Skeletal muscle tissue (tissue), 3 donors: ENCODE measurements at regions not wholly inside any gene's neighbourhood (a gene's known extent, or its start where the extent isn't known, plus 50 kb on each side); places are given as distances from the start of the nearest gene placed in this dataset.
A peak's percentile ranks its signal among the peaks of the same experiment; 100 is the strongest.

ENCODE experiments used
- H3K27ac ChIP-seq: one replicate; pipeline ENCODE4 v1.7.0; 2013; ENCODE audit warnings: mild to moderate bottlenecking, low read depth, low read length, inconsistent platforms
- H3K27me3 ChIP-seq, 3 donors: one replicate each; pipeline ENCODE4 v1.7.0; 2013; ENCODE audit warnings: low read length in 3 of 3; ENCODE audit not compliant: control insufficient read depth in 3 of 3, insufficient read depth in 3 of 3
- H3K36me3 ChIP-seq, 3 donors: one replicate each; pipeline ENCODE4 v1.7.0; 2013; ENCODE audit warnings: low read length in 3 of 3; ENCODE audit not compliant: control insufficient read depth in 3 of 3, insufficient read depth in 3 of 3
- H3K4me1 ChIP-seq, 3 donors: one replicate each; pipeline ENCODE4 v1.7.0; 2013; ENCODE audit warnings: low read length in 3 of 3, mild to moderate bottlenecking in 3 of 3; ENCODE audit not compliant: control insufficient read depth in 3 of 3, insufficient read depth in 3 of 3
- H3K4me3 ChIP-seq, 3 donors: one replicate each; pipeline ENCODE4 v1.7.0; 2013; ENCODE audit warnings: low read length in 3 of 3
- H3K9ac ChIP-seq, 3 donors: one replicate each; pipeline ENCODE4 v1.7.0; 2013; ENCODE audit warnings: low read length in 3 of 3, mild to moderate bottlenecking in 3 of 3, moderate library complexity in 2 of 3, low read depth in 1 of 3
- H3K9me3 ChIP-seq, 3 donors: one replicate each; pipeline ENCODE4 v1.7.0; 2013; ENCODE audit warnings: low read length in 3 of 3; ENCODE audit not compliant: control insufficient read depth in 3 of 3
- donor health status: Osteomylitis.

DNA sequence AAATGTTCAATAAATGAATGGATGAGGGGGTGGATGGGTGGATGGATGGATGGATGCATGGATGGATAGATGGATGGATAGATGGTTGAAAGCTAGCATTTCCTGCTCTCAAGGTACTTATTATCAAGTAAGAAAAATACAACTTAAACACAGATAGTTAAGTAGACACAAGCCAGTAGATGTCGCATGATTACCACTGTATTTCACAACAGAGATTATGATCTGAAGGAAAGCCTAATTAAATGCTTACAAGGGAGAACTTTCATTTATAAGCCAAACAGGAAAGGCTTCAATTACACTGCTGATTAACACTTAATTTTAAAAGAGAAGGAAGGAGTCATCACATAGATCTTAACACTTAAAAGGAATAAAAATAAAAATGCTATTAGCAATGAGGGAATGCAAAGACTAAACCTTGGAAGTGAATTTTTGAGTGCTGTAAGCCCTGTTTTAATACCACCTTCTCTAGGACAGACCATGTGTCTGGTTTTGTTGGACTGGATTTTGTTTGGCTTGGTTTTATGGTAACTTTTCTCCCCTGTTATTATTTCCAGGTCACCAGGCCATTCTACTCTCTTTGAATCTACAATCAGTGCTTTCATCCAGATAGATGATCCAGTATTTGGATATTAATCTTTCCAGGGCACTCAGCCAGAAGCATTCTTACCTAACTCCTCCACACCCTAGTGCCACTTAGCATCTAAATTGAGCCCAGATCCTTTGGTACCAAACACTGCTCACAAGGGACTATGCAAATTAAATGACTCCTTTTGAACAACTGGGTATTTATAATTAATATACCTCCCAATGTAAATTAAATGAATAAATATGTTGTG lies 75.5 kb upstream of the SLC39A8 start:
- no peak overlapping the region for H3K9ac ChIP-seq
- H3K4me3 ChIP-seq: no peak overlapping the region
- no peaks in the 10 kb centered on the region for H3K9me3 ChIP-seq
- no peak overlapping the region for H3K27ac ChIP-seq
- no peaks in the 10 kb centered on the region for H3K4me1 ChIP-seq
- H3K27me3 ChIP-seq: no peaks in the 10 kb centered on the region
- H3K36me3 ChIP-seq: no peaks in the 10 kb centered on the region

DNA sequence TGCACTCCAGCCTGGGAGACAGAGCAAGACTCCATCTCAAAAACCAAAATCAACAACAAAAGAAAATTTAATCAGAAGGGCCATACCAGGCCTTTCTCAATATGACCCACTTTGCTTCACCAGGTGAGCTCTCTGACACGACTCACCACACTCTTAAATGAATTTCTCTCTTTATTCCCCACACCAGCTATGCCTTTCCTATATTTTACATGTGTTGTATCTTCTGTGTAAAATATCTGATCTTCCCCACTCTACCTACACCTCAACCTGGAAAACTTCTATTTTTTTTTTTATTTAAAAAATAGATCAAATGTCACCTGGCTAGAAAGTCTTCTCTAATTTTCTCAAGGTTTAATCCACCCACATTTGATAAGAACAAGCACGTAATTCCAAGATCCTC lies 77.6 kb upstream of the SLC39A8 start:
- Histone ChIP-seq H3K27ac (no peak overlapping the region), H3K9ac (no peak overlapping the region), H3K27me3 (no peaks in the 10 kb centered on the region), H3K36me3 (no peaks in the 10 kb centered on the region), H3K9me3 (no peaks in the 10 kb centered on the region), H3K4me3 (no peak overlapping the region), H3K4me1 (no peaks in the 10 kb centered on the region)

DNA sequence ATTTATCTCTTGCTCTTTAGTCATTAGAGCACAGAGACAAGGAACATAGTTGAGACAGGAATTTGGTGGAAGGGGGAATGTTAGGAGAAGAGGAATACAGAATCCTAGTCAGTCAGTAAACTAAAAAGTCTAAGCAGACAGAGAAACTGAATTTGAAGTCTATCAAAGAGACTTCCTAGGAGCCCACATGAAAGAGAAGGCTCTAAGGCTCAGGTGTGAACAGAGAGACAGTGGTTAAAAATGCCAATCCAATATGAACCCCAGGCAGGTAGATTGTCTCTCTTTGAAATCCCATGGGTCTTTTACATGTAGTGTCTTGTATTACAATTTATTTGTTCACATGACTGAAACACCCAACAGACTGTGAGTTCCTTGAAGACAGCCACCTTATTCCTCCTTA lies 77.8 kb upstream of the NFKB1 start:
- H3K9ac ChIP-seq: no peak overlapping the region
- no peaks in the 10 kb centered on the region for H3K36me3 ChIP-seq
- H3K9me3 ChIP-seq: no peaks in the 10 kb centered on the region
- H3K4me1 ChIP-seq: no peaks in the 10 kb centered on the region
- no peaks in the 10 kb centered on the region for H3K27me3 ChIP-seq
- H3K27ac ChIP-seq: no peak overlapping the region
- H3K4me3 ChIP-seq: no peak overlapping the region

DNA sequence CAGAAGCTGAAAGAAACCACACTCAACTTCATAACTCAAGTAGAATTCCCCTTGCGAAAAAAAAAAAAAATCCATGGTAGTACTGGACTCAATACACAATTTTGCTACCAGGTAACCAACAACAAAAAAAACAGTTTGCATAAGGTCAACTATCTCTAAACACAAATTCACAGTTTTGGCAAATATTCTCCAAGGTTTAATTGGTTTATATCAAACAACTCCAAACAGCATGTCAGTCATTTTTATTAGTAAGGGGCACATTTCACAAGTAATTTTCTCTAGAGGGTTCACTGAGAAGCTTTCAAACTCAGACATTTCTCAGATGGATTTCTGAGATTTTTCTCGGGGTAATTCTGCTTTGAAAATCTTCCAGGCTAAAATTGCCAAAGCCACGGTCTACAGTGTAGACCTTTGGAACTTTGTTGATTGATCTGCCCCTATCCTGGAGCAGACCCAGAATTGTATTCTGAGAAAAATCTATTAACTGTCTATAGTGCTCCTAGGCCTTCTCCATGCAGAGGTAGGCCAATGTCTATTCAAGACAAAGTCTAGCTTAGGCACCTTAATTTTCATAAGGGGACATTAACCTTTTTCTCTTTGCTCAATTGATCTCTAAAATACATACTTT lies 73.7 kb upstream of the NFKB1 start:
- no peak overlapping the region for H3K9ac ChIP-seq
- H3K4me1 ChIP-seq: no peaks in the 10 kb centered on the region

DNA sequence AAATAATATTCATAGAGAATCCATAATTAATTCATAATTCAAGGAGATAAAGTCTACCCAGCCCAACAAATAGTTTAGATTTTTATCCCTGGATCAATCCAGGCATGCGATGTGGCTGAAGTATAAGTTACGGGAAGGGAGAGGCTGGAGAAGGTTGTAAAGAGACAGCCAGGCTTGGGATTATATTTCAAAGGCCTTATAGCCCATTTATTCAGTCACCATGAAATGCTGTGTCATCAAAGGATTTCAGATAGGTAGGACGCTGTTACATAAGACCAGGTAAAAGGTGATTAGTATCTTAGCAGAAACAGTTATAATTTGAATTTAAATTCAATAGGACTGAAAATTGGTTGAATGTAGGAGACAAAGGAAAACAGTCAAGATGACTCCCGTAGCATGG lies 73.0 kb upstream of the NFKB1 start:
- no peaks in the 10 kb centered on the region for H3K27me3 ChIP-seq
- no peaks in the 10 kb centered on the region for H3K9me3 ChIP-seq
- H3K36me3 ChIP-seq: no peaks in the 10 kb centered on the region
- H3K4me1 ChIP-seq: no peaks in the 10 kb centered on the region
- no peak overlapping the region for H3K9ac ChIP-seq
- no peak overlapping the region for H3K4me3 ChIP-seq
- no peak overlapping the region for H3K27ac ChIP-seq

More for the DNA sequence above, 73.7 kb upstream of the NFKB1 start:
- Histone ChIP-seq H3K27ac (no peak overlapping the region), H3K27me3 (no peaks in the 10 kb centered on the region), H3K9me3 (no peaks in the 10 kb centered on the region), H3K4me3 (no peak overlapping the region), H3K36me3 (no peaks in the 10 kb centered on the region)

DNA sequence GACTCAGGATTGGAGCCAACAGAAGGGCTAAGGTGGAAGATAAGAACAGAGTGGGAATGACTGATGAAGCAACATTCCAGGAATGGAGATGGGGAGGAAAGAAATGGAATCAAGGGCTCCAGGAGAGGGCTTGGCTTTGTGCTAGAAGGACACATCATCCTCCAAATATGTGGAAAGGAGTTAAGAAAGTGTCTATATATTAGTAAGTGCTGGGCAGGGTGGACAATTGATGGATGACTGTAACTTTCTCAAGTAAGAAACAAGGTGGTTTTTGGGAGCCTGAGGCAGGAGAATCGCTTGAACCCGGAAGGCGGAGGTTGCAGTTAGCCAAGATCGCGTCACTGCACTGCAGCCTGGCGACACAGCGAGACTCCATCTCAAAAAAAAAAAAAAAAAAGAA lies 71.6 kb upstream of the NFKB1 start:
- H3K4me3 ChIP-seq: no peak overlapping the region
- H3K36me3 ChIP-seq: no peaks in the 10 kb centered on the region
- no peaks in the 10 kb centered on the region for H3K9me3 ChIP-seq
- no peak overlapping the region for H3K9ac ChIP-seq
- no peak overlapping the region for H3K27ac ChIP-seq
- H3K4me1 ChIP-seq: no peaks in the 10 kb centered on the region
- H3K27me3 ChIP-seq: no peaks in the 10 kb centered on the region

DNA sequence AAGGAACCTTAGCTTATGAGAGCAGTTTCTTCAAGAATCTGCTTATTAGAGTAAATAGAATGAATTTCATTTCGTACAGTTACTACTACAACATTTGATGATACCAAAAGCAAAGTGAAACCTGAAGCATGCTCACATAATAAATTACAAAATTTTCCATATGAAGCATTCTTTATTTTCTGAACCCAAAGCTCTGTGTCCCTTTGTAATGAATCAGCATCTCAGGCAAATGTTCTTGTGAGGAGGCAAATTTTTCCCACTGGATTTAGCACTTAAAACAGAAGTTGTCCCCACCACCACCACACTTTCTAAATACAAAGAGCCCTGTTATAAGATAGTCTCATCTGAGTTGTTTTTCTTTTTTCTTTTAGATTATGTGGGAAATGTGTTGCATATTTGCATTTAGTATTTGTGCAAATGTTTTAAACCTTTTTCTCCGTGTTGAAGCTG lies 70.7 kb upstream of the NFKB1 start:
- no peaks in the 10 kb centered on the region for H3K4me1 ChIP-seq
- no peak overlapping the region for H3K27ac ChIP-seq
- no peaks in the 10 kb centered on the region for H3K9me3 ChIP-seq
- H3K36me3 ChIP-seq: no peaks in the 10 kb centered on the region
- H3K9ac ChIP-seq: peak overlapping the region; percentile 58 to 70 (median 58)
- H3K27me3 ChIP-seq: no peaks in the 10 kb centered on the region
- peak overlapping the region; percentile 59 to 76 (median 63) for H3K4me3 ChIP-seq

DNA sequence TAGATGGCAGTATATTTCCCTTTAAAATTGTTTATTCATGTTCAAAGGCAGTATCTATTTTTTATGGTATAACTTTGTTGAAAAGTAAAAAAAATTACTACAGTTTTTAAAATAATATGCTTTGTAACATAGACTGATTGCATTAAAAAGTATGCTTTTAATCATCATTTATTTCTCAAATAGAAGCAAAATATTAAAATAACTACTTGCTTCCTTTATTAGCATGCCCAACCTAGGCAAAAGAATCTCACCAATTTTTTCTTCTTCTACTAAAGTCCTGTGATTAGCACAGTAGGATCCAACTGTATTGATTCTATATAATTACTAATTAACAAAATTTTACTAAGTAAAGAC lies 69.6 kb upstream of the NFKB1 start:
- Histone ChIP-seq H3K4me3 (peak overlapping the region; percentile 59 to 76 (median 63)), H3K27ac (no peak overlapping the region), H3K9me3 (no peaks in the 10 kb centered on the region), H3K27me3 (no peaks in the 10 kb centered on the region), H3K9ac (no peak overlapping the region), H3K4me1 (no peaks in the 10 kb centered on the region), H3K36me3 (no peaks in the 10 kb centered on the region)

DNA sequence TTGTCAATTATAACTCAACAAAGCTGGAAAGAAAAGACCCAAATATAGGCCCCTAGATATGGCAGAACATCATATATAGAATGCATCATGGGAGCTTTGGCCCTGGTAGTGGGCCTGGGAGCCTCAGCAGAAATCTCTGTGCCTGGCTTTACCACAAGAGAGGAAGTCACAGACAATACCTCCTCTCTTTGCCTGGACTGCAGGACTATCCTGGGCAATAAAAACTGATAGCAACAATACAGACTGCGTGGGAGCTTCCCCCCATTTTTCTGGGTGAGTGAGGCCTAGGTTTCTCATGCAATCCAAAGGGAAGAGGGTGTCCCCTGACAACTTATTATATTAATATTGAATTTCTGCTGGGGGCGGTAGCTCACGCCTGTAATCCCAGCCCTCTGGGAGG lies 64.0 kb upstream of the NFKB1 start:
- H3K27ac ChIP-seq: no peak overlapping the region
- H3K9ac ChIP-seq: no peak overlapping the region
- H3K4me3 ChIP-seq: no peak overlapping the region
- H3K27me3 ChIP-seq: no peaks in the 10 kb centered on the region
- peaks cover 0 to 6% (median 4%) of the 10 kb centered on the region in 3 donors for H3K4me1 ChIP-seq
- no peaks in the 10 kb centered on the region for H3K9me3 ChIP-seq
- no peaks in the 10 kb centered on the region for H3K36me3 ChIP-seq

DNA sequence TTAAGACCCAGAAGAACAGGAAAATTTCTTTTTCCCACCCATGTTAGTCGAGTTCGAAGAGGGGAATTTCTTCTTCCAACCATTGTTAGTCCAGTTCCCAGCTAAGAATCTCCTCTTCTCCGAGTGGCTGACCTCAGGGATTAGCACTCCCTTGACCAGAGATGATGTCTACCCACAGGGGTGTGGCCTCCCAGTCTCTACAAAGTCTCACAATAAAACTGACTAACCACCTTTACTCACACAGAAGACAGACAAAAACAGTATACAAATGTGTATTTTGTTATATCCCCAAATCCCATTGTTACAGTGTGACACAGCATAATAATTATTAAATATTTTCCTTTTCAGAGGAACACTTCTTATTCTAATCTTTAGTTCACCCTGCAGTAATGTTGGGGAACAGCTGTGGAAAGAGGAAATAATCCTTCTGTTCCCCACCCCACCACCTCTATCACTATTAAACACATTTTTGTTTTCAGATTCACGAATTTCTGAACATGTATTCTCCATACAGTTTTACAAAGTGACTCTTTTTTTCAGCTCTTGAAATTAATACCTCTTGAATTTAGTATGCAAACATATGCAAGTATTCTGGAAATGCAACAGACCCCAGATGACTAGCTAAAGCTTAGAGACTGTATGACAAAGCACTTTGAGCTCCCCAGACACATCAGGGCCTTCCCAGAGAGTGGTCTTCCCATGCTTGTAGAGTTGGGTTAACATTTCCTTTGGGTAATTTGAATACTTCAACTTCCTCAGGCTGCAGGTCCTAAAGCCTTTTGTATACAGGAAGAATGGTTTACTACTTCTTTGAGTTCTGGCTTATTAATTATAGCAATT lies 62.5 kb upstream of the NFKB1 start:
- Histone ChIP-seq H3K27me3 (no peaks in the 10 kb centered on the region), H3K9me3 (no peaks in the 10 kb centered on the region), H3K9ac (no peak overlapping the region), H3K36me3 (no peaks in the 10 kb centered on the region), H3K4me1 (peaks cover 0 to 6% (median 4%) of the 10 kb centered on the region in 3 donors), H3K4me3 (no peak overlapping the region), H3K27ac (peak overlapping the region; percentile 76)
